Mesenchymal stem cell (in vitro differentiated cells and primary cell): ENCODE measurements at regions not wholly inside any gene's neighbourhood (a gene's known extent, or its start where the extent isn't known, plus 50 kb on each side); places are given as distances from the start of the nearest gene placed in this dataset.

Experiments used
- DNase-seq: peaks from one replicate; pipeline ENCODE4 v3.0.0-alpha.2; 2013
- H2AFZ ChIP-seq: one replicate; pipeline ENCODE4 v1.6.1; 2013; ENCODE audit warnings: low read depth, mild to moderate bottlenecking, control low read depth, inconsistent platforms, low read length, moderate library complexity
- H2AK5ac ChIP-seq: 2 replicates; pipeline ENCODE4 v1.6.1; 2013; ENCODE audit warnings: low read length, moderate library complexity, mild to moderate bottlenecking, inconsistent platforms; ENCODE audit not compliant: severe bottlenecking
- H2BK120ac ChIP-seq: one replicate; pipeline ENCODE4 v1.6.1; 2013; ENCODE audit warnings: low read depth, mild to moderate bottlenecking, inconsistent platforms, low read length, moderate library complexity
- H2BK12ac ChIP-seq, 2 experiments: one replicate each; pipeline ENCODE4 v1.6.1; 2013; ENCODE audit warnings: inconsistent platforms in 2 of 2, low read length in 2 of 2, mild to moderate bottlenecking in 2 of 2, moderate library complexity in 2 of 2, control low read depth in 1 of 2
- H2BK15ac ChIP-seq: one replicate; pipeline ENCODE4 v1.6.1; 2013; ENCODE audit warnings: mild to moderate bottlenecking, low read depth, inconsistent platforms; ENCODE audit not compliant: poor library complexity, severe bottlenecking
- H2BK5ac ChIP-seq: 2 replicates; pipeline ENCODE4 v1.6.1; 2013; ENCODE audit warnings: low read depth, mild to moderate bottlenecking, low read length, control low read depth, inconsistent platforms; ENCODE audit not compliant: poor library complexity, severe bottlenecking
- H3K14ac ChIP-seq, 2 experiments: one replicate each; pipeline ENCODE4 v1.6.1; 2013; ENCODE audit warnings: inconsistent platforms in 2 of 2, low read length in 2 of 2, control low read depth in 1 of 2, mild to moderate bottlenecking in 1 of 2, moderate library complexity in 1 of 2
- H3K18ac ChIP-seq, 2 experiments: one replicate each; pipeline ENCODE4 v1.6.1; 2013; ENCODE audit warnings: inconsistent platforms in 2 of 2, low read length in 2 of 2, control low read depth in 1 of 2, low read depth in 1 of 2, mild to moderate bottlenecking in 1 of 2
- H3K23ac ChIP-seq, 2 experiments: one replicate each; pipeline ENCODE4 v1.6.1; 2013; ENCODE audit warnings: inconsistent platforms in 2 of 2, low read length in 2 of 2, mild to moderate bottlenecking in 2 of 2, moderate library complexity in 2 of 2, control low read depth in 1 of 2
- H3K27ac ChIP-seq: 2 replicates; pipeline ENCODE4 v1.5.1; 2013; ENCODE audit warnings: mild to moderate bottlenecking, moderate library complexity, low read length, control low read depth, inconsistent platforms; ENCODE audit not compliant: poor library complexity, severe bottlenecking
- H3K27me3 ChIP-seq, 2 experiments: 2 replicates each; pipeline versions ENCODE4 v1.6.1 to v1.7.0; 2013; ENCODE audit warnings: low read length in 2 of 2, mild to moderate bottlenecking in 2 of 2, moderate library complexity in 2 of 2, control low read depth in 1 of 2, inconsistent platforms in 1 of 2; ENCODE audit not compliant: control insufficient read depth in 1 of 2, insufficient read depth in 1 of 2
- H3K36me3 ChIP-seq, 2 experiments: 2 replicates each; pipeline versions ENCODE4 v1.6.1 to v1.7.0; 2013; ENCODE audit warnings: low read length in 2 of 2, control low read depth in 1 of 2, inconsistent platforms in 1 of 2, low read depth in 1 of 2, mild to moderate bottlenecking in 1 of 2; ENCODE audit not compliant: insufficient read depth in 2 of 2, control insufficient read depth in 1 of 2
- H3K4ac ChIP-seq, 2 experiments: one replicate each; pipeline ENCODE4 v1.6.1; 2013; ENCODE audit warnings: inconsistent platforms in 2 of 2, low read length in 2 of 2, mild to moderate bottlenecking in 2 of 2, moderate library complexity in 2 of 2, control low read depth in 1 of 2, low read depth in 1 of 2
- H3K4me1 ChIP-seq: 2 replicates; pipeline ENCODE4 v1.6.1; 2013; ENCODE audit warnings: low read depth, low read length, control low read depth; ENCODE audit not compliant: control insufficient read depth, insufficient read depth
- H3K4me2 ChIP-seq: 2 replicates; pipeline ENCODE4 v1.6.1; 2013; ENCODE audit warnings: low read length, mild to moderate bottlenecking, inconsistent platforms; ENCODE audit not compliant: poor library complexity, severe bottlenecking
- H3K4me3 ChIP-seq, 2 experiments: 2 replicates each; pipeline versions ENCODE4 v1.5.1 to v1.7.0; 2013; ENCODE audit warnings: low read length in 2 of 2, mild to moderate bottlenecking in 2 of 2, control low read depth in 1 of 2, low read depth in 1 of 2; ENCODE audit not compliant: insufficient read depth in 1 of 2
- H3K79me1 ChIP-seq: replicated peaks from 2 replicates; pipeline ENCODE4 v1.6.1; 2013; ENCODE audit warnings: mild to moderate bottlenecking, control low read depth, low read length, inconsistent platforms; ENCODE audit not compliant: poor library complexity, severe bottlenecking
- H3K9ac ChIP-seq: 2 replicates; pipeline ENCODE4 v1.7.0; 2013; ENCODE audit warnings: mild to moderate bottlenecking, low read length, moderate library complexity
- H3K9me3 ChIP-seq: 2 replicates; pipeline ENCODE4 v1.7.0; 2013; ENCODE audit warnings: mild to moderate bottlenecking, low read length; ENCODE audit not compliant: control insufficient read depth
- H4K8ac ChIP-seq: one replicate; pipeline ENCODE4 v1.6.1; 2013; ENCODE audit warnings: inconsistent platforms, mild to moderate bottlenecking, low read length, moderate library complexity
- H4K91ac ChIP-seq: one replicate; pipeline ENCODE4 v1.6.1; 2013; ENCODE audit warnings: mild to moderate bottlenecking, low read length, inconsistent platforms
- WGBS: methylation state at CpG from one replicate; pipeline ENCODE4 v1.1.7; 2013; ENCODE audit warnings: mixed read lengths; 5-methylcytosine and 5-hydroxymethylcytosine counted together

DNA sequence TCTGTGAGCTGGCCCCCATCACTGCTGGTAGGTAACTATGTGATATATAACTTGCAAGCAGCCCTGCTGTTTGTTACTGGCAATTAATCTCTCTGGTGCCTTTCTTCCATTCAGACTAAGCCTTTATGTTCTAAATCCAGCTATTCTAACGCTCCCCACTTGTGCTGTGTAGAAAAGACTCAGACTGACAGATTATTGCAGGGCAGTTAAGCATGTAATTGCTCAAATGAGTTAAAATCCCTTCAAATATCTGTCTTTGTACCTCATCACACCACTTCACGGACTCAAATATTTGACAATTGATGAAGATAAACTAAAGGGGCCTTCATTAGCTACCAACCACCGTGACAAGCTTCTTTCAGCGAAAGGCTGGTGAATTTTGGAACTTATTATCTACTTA, 416.2 kb downstream of the NR2F2 start:
- Histone ChIP-seq H3K18ac (no peak overlapping the region), H3K9ac (no peak overlapping the region), H4K91ac (no peak overlapping the region), H3K27ac (no peak overlapping the region), H2BK5ac (no peak overlapping the region), H3K14ac (no peak overlapping the region), H3K4ac (no peak overlapping the region), H3K4me3 (no peak overlapping the region), H3K79me1 (no peaks in the 10 kb centered on the region), H3K4me2 (no peak overlapping the region), H4K8ac (no peak overlapping the region), H2BK15ac (no peak overlapping the region), H3K9me3 (no peaks in the 10 kb centered on the region), H2BK12ac (no peak overlapping the region), H2AFZ (no peak overlapping the region), H3K23ac (no peak overlapping the region), H3K27me3 (no peaks in the 10 kb centered on the region), H3K4me1 (no peaks in the 10 kb centered on the region), H2BK120ac (no peak overlapping the region), H3K36me3 (no peaks in the 10 kb centered on the region), H2AK5ac (no peak overlapping the region)
- DNase-seq, result no peak
- 41% methylated on average over 2 of the region's 4 CpGs for WGBS

GRCh38 chr15:96747291-96747690, 416.8 kb downstream of the NR2F2 start:
- Histone ChIP-seq H3K27ac (no peak overlapping the region), H2BK12ac (no peak overlapping the region), H4K91ac (no peak overlapping the region), H2BK15ac (no peak overlapping the region), H3K79me1 (no peaks in the 10 kb centered on the region), H3K4ac (no peak overlapping the region), H4K8ac (no peak overlapping the region), H2AFZ (no peak overlapping the region), H3K4me1 (no peaks in the 10 kb centered on the region), H3K18ac (no peak overlapping the region), H3K23ac (no peak overlapping the region), H3K14ac (peak overlapping the region in 1 of 2 experiments; percentile 88), H2BK120ac (no peak overlapping the region), H3K9ac (no peak overlapping the region), H3K9me3 (no peaks in the 10 kb centered on the region), H2AK5ac (no peak overlapping the region), H3K27me3 (no peaks in the 10 kb centered on the region), H3K36me3 (no peaks in the 10 kb centered on the region), H3K4me3 (no peak overlapping the region), H2BK5ac (no peak overlapping the region), H3K4me2 (no peak overlapping the region)
- DNase-seq, result no peak
- 92% methylated on average over 4 of the region's 4 CpGs for WGBS

- Histone ChIP-seq H3K4me3 (no peak overlapping the region), H3K18ac (no peak overlapping the region), H2AK5ac (no peak overlapping the region), H3K79me1 (no peaks in the 10 kb centered on the region), H4K91ac (no peak overlapping the region), H3K14ac (no peak overlapping the region), H3K4me1 (no peaks in the 10 kb centered on the region), H3K27ac (no peak overlapping the region), H3K4me2 (no peak overlapping the region), H2BK15ac (no peak overlapping the region), H2BK120ac (no peak overlapping the region), H2AFZ (no peak overlapping the region), H2BK12ac (no peak overlapping the region), H2BK5ac (no peak overlapping the region), H3K23ac (no peak overlapping the region), H3K36me3 (no peaks in the 10 kb centered on the region), H3K9ac (no peak overlapping the region), H3K9me3 (no peaks in the 10 kb centered on the region), H3K4ac (no peak overlapping the region), H3K27me3 (no peaks in the 10 kb centered on the region), H4K8ac (no peak overlapping the region)
- WGBS, result 88% methylated on average over 2 of the region's 3 CpGs
- no peak for DNase-seq
Observed at GRCh38 chr15:96750361-96750760, 419.9 kb downstream of the NR2F2 start.

DNA sequence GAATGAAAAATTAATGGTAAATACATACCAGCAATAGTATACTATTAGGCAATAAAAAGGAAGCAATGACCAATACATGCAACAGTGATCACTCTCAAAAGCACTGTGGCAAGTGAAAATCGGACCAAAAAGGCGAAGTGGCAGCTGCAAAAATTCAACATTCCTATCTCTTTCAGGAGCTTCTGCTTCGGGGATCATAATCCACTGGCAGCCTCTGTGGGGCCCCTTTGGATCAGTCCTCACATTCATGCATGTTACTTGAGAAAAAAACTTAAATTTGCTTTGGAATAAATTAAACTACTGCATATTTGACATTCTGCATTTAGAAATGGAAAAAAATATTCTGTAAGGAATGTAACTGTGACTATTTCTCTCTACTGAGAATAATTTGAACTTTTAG, 425.6 kb downstream of the NR2F2 start:
- no peaks in the 10 kb centered on the region for H3K79me1 ChIP-seq
- 89% methylated on average over 2 of the region's 3 CpGs for WGBS
- no peak overlapping the region for H3K27ac ChIP-seq

More for the DNA sequence above, 425.6 kb downstream of the NR2F2 start:
- H2BK12ac ChIP-seq, result no peak overlapping the region
- no peaks in the 10 kb centered on the region for H3K27me3 ChIP-seq
- no peak overlapping the region for H3K4me2 ChIP-seq
- no peak overlapping the region for H2AK5ac ChIP-seq
- no peak overlapping the region for H3K9ac ChIP-seq
- no peaks in the 10 kb centered on the region for H3K4me1 ChIP-seq
- H4K91ac ChIP-seq, result no peak overlapping the region
- no peak overlapping the region for H2AFZ ChIP-seq
- no peak overlapping the region for H3K4me3 ChIP-seq
- no peaks in the 10 kb centered on the region for H3K36me3 ChIP-seq
- H4K8ac ChIP-seq, result no peak overlapping the region
- no peak overlapping the region for H3K14ac ChIP-seq
- H3K23ac ChIP-seq, result no peak overlapping the region
- H2BK15ac ChIP-seq, result no peak overlapping the region
- H3K9me3 ChIP-seq, result peaks cover 3% of the 10 kb centered on the region
- H3K18ac ChIP-seq, result no peak overlapping the region
- H3K4ac ChIP-seq, result no peak overlapping the region
- H2BK5ac ChIP-seq, result no peak overlapping the region
- H2BK120ac ChIP-seq, result no peak overlapping the region
- no peak for DNase-seq
